HepG2 (cell line): ENCODE measurements at regions not wholly inside any gene's neighbourhood (a gene's known extent, or its start where the extent isn't known, plus 50 kb on each side); places are given as distances from the start of the nearest gene placed in this dataset.

Source experiments
- ATAC-seq: fragments of 200-7000 bp; cut with Tn5 transposase; 3 replicates; pipeline ENCODE4 v1.9.1; 2020; ENCODE audit warnings: mild to moderate bottlenecking, moderate library complexity
- BruUV-seq: library from RNA; stranded (reverse); fragments of 400-500 nt; replicated peaks from 2 replicates; lab custom pipeline; 2021; lab: Mats Ljungman, UMichigan
- CTCF ChIA-PET: fragments of 300-600 bp; formaldehyde crosslinking; extraction: SDS; loops from one replicate; lab custom pipeline; 2021; ENCODE audit warnings: low total read pairs, inconsistent platforms, low intra/inter-chr PET ratio; lab: Yijun Ruan, JAX
- POLR2A ChIA-PET: fragments of 350-600 bp; sonication (Branson Sonifier 250); formaldehyde crosslinking; loops from one replicate; lab custom pipeline; 2020; ENCODE audit warnings: antibody characterized with exemption, inconsistent platforms; lab: Yijun Ruan, JAX
- DNase-seq: peaks from one replicate; pipeline ENCODE4 v3.0.0-alpha.2; 2015; ENCODE audit warnings: low spot score
- FAIRE-seq: peaks from 3 replicates; lab custom pipeline; 2011; peaks lifted over from hg19 to GRCh38; lab: Jason Lieb, UNC
- H2AFZ ChIP-seq: one replicate; pipeline ENCODE4 v1.6.1; 2011; ENCODE audit warnings: low read length, inconsistent platforms
- H3K27ac ChIP-seq: fragments of 300-600 bp; 3 replicates; pipeline ENCODE4 v1.8.0; 2011; ENCODE audit warnings: mixed run types, mild to moderate bottlenecking, mixed read lengths, low read length, inconsistent platforms; ENCODE audit not compliant: insufficient read depth; ENCODE audit errors: extremely low read length
- H3K27me3 ChIP-seq, 2 experiments: fragments of 200-600 bp in 1 of 2; 2 replicates in 1 of 2; 3 replicates in 1 of 2; pipeline versions ENCODE4 v1.6.0 to v1.8.0; 2011; ENCODE audit warnings: low read length in 2 of 2, mild to moderate bottlenecking in 2 of 2, moderate library complexity in 2 of 2, inconsistent platforms in 1 of 2; ENCODE audit not compliant: insufficient read depth in 2 of 2, control insufficient read depth in 1 of 2
- H3K36me3 ChIP-seq, 2 experiments: fragments of 200-600 bp in 1 of 2; replicated peaks in 1 of 2; 2 replicates in 1 of 2; 3 replicates in 1 of 2; pipeline versions ENCODE4 v1.5.1 to v1.8.0; 2011; ENCODE audit warnings: low read length in 2 of 2, inconsistent platforms in 1 of 2; ENCODE audit not compliant: insufficient read depth in 2 of 2, control insufficient read depth in 1 of 2
- H3K4me1 ChIP-seq: 2 replicates; pipeline ENCODE4 v1.5.1; 2012; ENCODE audit warnings: low read length, inconsistent platforms; ENCODE audit not compliant: insufficient read depth
- H3K4me2 ChIP-seq: 2 replicates; pipeline ENCODE4 v1.6.0; 2011; ENCODE audit warnings: low read depth, low read length, inconsistent platforms
- H3K4me3 ChIP-seq, 3 experiments: fragments of 200-600 bp in 1 of 3; sonication (generic), shearing (Covaris generic) in 1 of 3; replicated peaks in 1 of 3; 2 replicates each; pipeline ENCODE4 v1.5.1; 2011 to 2016; ENCODE audit warnings: low read length in 3 of 3, inconsistent platforms in 2 of 3, low read depth in 2 of 3, mild to moderate bottlenecking in 2 of 3, control low read depth in 1 of 3, mixed read lengths in 1 of 3; ENCODE audit not compliant: insufficient read depth in 1 of 3
- H3K79me2 ChIP-seq: one replicate; pipeline ENCODE4 v1.6.1; 2011; ENCODE audit warnings: low read length, inconsistent platforms; ENCODE audit not compliant: insufficient read depth
- H3K9ac ChIP-seq: 2 replicates; pipeline ENCODE4 v1.6.0; 2011; ENCODE audit warnings: mild to moderate bottlenecking, low read depth, low read length, inconsistent platforms; ENCODE audit not compliant: insufficient read depth
- H3K9me3 ChIP-seq: 2 replicates; pipeline ENCODE4 v1.5.1; 2012; ENCODE audit warnings: mild to moderate bottlenecking, low read length
- H4K20me1 ChIP-seq: 2 replicates; pipeline ENCODE4 v1.6.0; 2011; ENCODE audit warnings: inconsistent platforms, mild to moderate bottlenecking, low read length, moderate library complexity; ENCODE audit not compliant: insufficient read depth
- CCAR2 ChIP-seq: fragments of 200-400 bp; formaldehyde crosslinking; optimal IDR thresholded peaks from 2 replicates; pipeline ENCODE3; 2018; ENCODE audit warnings: low read depth, mild to moderate bottlenecking, low read length, moderate library complexity
- CHCHD3 ChIP-seq: sonication (generic); formaldehyde crosslinking; IDR thresholded peaks from 2 replicates; pipeline ENCODE4 v1.8.0; 2022; ENCODE audit warnings: mild to moderate bottlenecking, missing genetic modification reagents, moderate library complexity
- GFI1 ChIP-seq: sonication (generic); formaldehyde crosslinking; IDR thresholded peaks from 2 replicates; pipeline ENCODE4 v1.5.0; 2020; ENCODE audit warnings: missing genetic modification reagents, mild to moderate bottlenecking, borderline replicate concordance
- GZF1 ChIP-seq: sonication (generic); formaldehyde crosslinking; IDR thresholded peaks from 2 replicates; pipeline ENCODE4 v1.5.1; 2020; ENCODE audit warnings: mild to moderate bottlenecking, missing genetic modification reagents
- HMG20B ChIP-seq: conservative IDR thresholded peaks from 2 replicates; pipeline ENCODE4 v1.6.1; 2016; ENCODE audit warnings: missing genetic modification reagents, missing compliant biosample characterization
- POLR2A ChIP-seq, 2 experiments: IDR thresholded peaks; 2 replicates each; pipeline ENCODE4 v1.6.1; 2011; ENCODE audit warnings: low read depth in 2 of 2, low read length in 2 of 2, mild to moderate bottlenecking in 1 of 2, moderate library complexity in 1 of 2; ENCODE audit not compliant: insufficient read depth in 1 of 2
- PPARG ChIP-seq: conservative IDR thresholded peaks from 2 replicates; pipeline ENCODE4 v1.6.1; 2016; ENCODE audit warnings: missing biosample characterization, missing genetic modification reagents
- ZNF354B ChIP-seq: sonication (generic); formaldehyde crosslinking; IDR thresholded peaks from 2 replicates; pipeline ENCODE4 v1.8.0; 2022; ENCODE audit warnings: mild to moderate bottlenecking, missing genetic modification reagents
- ZNF383 ChIP-seq: sonication (generic); formaldehyde crosslinking; IDR thresholded peaks from 2 replicates; pipeline ENCODE4 v1.4.0; 2020; ENCODE audit warnings: missing genetic modification reagents, mild to moderate bottlenecking, borderline replicate concordance
- WGBS: methylation state at CpG from one replicate; pipeline ENCODE4 v1.1.6; 2017; ENCODE audit warnings: low lambda C conversion rate; 5-methylcytosine and 5-hydroxymethylcytosine counted together
- in situ Hi-C: cut with HindIII; loops from 2 replicates; pipeline ENCODE4 v1.10.0; 2017; ENCODE audit warnings: low pct_unique_long_range_greater_than_20kb; ENCODE audit not compliant: extremely low pct_ligation_motif_present
- intact Hi-C: fragments of 100-400 bp; cut with micrococcal nuclease; formaldehyde crosslinking; loops from one replicate; pipeline ENCODE4 v1.10.0; 2022; ENCODE audit not compliant: unreplicated experiment
- TF ChIP-seq, protein P1 (sequence below): sonication (generic); formaldehyde crosslinking; IDR thresholded peaks from 2 replicates; pipeline ENCODE4 v1.8.0; 2022; ENCODE audit warnings: mild to moderate bottlenecking, missing genetic modification reagents, moderate library complexity
- TF ChIP-seq, protein P2 (sequence below): sonication (generic); formaldehyde crosslinking; IDR thresholded peaks from 2 replicates; pipeline ENCODE4 v1.4.0; 2020; ENCODE audit warnings: missing genetic modification reagents

DNA sequence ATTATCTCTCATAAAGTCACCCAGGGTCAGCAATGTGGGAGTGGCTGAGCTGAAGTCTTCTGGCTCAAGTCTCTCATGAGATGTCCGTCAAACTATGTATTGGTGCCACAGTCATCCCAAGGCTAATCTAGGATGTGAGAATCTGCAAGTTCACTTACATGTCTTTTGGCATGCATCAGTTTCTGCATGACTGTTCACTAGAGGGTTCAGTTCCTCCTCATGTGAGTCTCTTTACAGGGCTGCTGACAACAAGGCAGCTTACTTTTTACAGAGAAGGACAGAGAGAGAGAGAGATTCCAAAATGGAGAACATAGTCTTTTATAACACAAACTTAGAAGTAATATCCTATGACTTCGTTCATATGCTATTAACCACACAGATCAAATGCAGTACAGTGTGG lies 328.8 kb upstream of the SLITRK1 start:
- Histone ChIP-seq H3K27me3 (no peaks in the 10 kb centered on the region), H2AFZ (no peak overlapping the region), H4K20me1 (no peaks in the 10 kb centered on the region), H3K4me2 (no peak overlapping the region), H3K79me2 (no peaks in the 10 kb centered on the region), H3K27ac (no peak overlapping the region), H3K9ac (no peak overlapping the region), H3K9me3 (peaks cover 11% of the 10 kb centered on the region), H3K36me3 (no peaks in the 10 kb centered on the region), H3K4me1 (no peaks in the 10 kb centered on the region), H3K4me3 (no peak overlapping the region)
- ATAC-seq: no peak
- no peak for DNase-seq
- in situ Hi-C loops (no loop called here), intact Hi-C loops (no loop called here)
- ChIA-PET CTCF (no interaction called here), POLR2A (no interaction called here)
- 0% methylated on average over 2 of the region's 2 CpGs for WGBS
- no peak for TF ChIP-seq ZNF383
- no peak for TF ChIP-seq GFI1 (CRISPR knock-in tag)
- no peak for TF ChIP-seq CHCHD3 (CRISPR knock-in tag)
- TF ChIP-seq GZF1 (CRISPR knock-in tag): no peak
- TF ChIP-seq PPARG (CRISPR knock-in tag): no peak
- TF ChIP-seq POLR2A (IDR thresholded peaks at IDR 0.05; ENCODE audit: insufficient read depth in 1 of 2, low read depth in 2 of 2, low read length in 2 of 2): no peak
- no peak for TF ChIP-seq HMG20B (CRISPR knock-in tag)
- no peak for TF ChIP-seq ZNF354B (CRISPR knock-in tag)
- TF ChIP-seq, protein P1, sequence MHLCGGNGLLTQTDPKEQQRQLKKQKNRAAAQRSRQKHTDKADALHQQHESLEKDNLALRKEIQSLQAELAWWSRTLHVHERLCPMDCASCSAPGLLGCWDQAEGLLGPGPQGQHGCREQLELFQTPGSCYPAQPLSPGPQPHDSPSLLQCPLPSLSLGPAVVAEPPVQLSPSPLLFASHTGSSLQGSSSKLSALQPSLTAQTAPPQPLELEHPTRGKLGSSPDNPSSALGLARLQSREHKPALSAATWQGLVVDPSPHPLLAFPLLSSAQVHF (CRISPR knock-in tag): no peak
- TF ChIP-seq, protein P2, sequence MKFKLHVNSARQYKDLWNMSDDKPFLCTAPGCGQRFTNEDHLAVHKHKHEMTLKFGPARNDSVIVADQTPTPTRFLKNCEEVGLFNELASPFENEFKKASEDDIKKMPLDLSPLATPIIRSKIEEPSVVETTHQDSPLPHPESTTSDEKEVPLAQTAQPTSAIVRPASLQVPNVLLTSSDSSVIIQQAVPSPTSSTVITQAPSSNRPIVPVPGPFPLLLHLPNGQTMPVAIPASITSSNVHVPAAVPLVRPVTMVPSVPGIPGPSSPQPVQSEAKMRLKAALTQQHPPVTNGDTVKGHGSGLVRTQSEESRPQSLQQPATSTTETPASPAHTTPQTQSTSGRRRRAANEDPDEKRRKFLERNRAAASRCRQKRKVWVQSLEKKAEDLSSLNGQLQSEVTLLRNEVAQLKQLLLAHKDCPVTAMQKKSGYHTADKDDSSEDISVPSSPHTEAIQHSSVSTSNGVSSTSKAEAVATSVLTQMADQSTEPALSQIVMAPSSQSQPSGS (CRISPR knock-in tag): no peak
- TF ChIP-seq CCAR2: no peak
- no TSS peak for BruUV-seq
- FAIRE-seq: no peak
